GM12878 (cell line): ENCODE measurements at regions not wholly inside any gene's neighbourhood (a gene's known extent, or its start where the extent isn't known, plus 50 kb on each side); places are given as distances from the start of the nearest gene placed in this dataset.

Experiments used
- ATAC-seq: fragments of 200-7000 bp; cut with Tn5 transposase; 3 replicates; pipeline ENCODE4 v1.9.1; 2020; ENCODE audit warnings: mild to moderate bottlenecking, moderate library complexity
- BruUV-seq: library from RNA; stranded (reverse); fragments of 400-500 nt; replicated peaks from 2 replicates; lab custom pipeline; 2021; lab: Mats Ljungman, UMichigan
- CTCF ChIA-PET: fragments of 300-600 bp; sonication (Branson Sonifier 250); formaldehyde crosslinking; extraction: SDS; loops from one replicate; lab custom pipeline; 2021; ENCODE audit warnings: inconsistent platforms; lab: Yijun Ruan, JAX
- POLR2A ChIA-PET: fragments of 350-600 bp; formaldehyde crosslinking; extraction: SDS; loops from one replicate; lab custom pipeline; 2021; ENCODE audit warnings: inconsistent platforms; lab: Charles Lee
- RAD21 ChIA-PET: fragments of 300-600 bp; sonication (Branson Sonifier 250); formaldehyde crosslinking; loops from one replicate; lab custom pipeline; 2023; ENCODE audit warnings: antibody characterized with exemption; ENCODE audit not compliant: unreplicated experiment; lab: Charles Lee
- SMC1A ChIA-PET: fragments of 300-600 bp; sonication (Branson Sonifier 250); formaldehyde crosslinking; loops from one replicate; lab custom pipeline; 2023; ENCODE audit not compliant: unreplicated experiment, uncharacterized antibody; lab: Charles Lee
- DNase-seq: peaks from one replicate; pipeline ENCODE4 v3.0.0-alpha.2; 2011; ENCODE audit warnings: low read depth, low spot score
- FAIRE-seq: peaks from 3 replicates; lab custom pipeline; 2011; peaks lifted over from hg19 to GRCh38; lab: Jason Lieb, UNC
- H2AFZ ChIP-seq: 2 replicates; pipeline ENCODE4 v1.6.0; 2011; ENCODE audit warnings: low read depth, low read length, control low read depth; ENCODE audit not compliant: control insufficient read depth
- H3K27ac ChIP-seq: 2 replicates; pipeline ENCODE4 v1.5.1; 2011; ENCODE audit warnings: control low read depth; ENCODE audit not compliant: control insufficient read depth, insufficient read depth
- H3K27me3 ChIP-seq, 2 experiments: replicated peaks in 1 of 2; 2 replicates each; pipeline versions ENCODE4 v1.6.0 to v1.6.1; 2011; ENCODE audit warnings: low read length in 1 of 2; ENCODE audit not compliant: control insufficient read depth in 2 of 2, insufficient read depth in 2 of 2
- H3K36me3 ChIP-seq, 2 experiments: 2 replicates each; pipeline ENCODE4 v1.5.1; 2011; ENCODE audit warnings: low read length in 1 of 2; ENCODE audit not compliant: control insufficient read depth in 2 of 2, insufficient read depth in 2 of 2
- H3K4me1 ChIP-seq: 2 replicates; pipeline ENCODE4 v1.6.1; 2011; ENCODE audit warnings: mild to moderate bottlenecking, low read length, moderate library complexity, mixed read lengths; ENCODE audit not compliant: control insufficient read depth, insufficient read depth
- H3K4me2 ChIP-seq: 2 replicates; pipeline ENCODE4 v1.6.0; 2011; ENCODE audit warnings: control low read depth; ENCODE audit not compliant: control insufficient read depth, insufficient read depth
- H3K4me3 ChIP-seq: fragments of 200-600 bp; sonication (generic); 2 replicates; pipeline ENCODE4 v1.5.1; 2016
- H3K79me2 ChIP-seq: 2 replicates; pipeline ENCODE4 v1.6.0; 2011; ENCODE audit warnings: low read length; ENCODE audit not compliant: control insufficient read depth, insufficient read depth
- H3K9ac ChIP-seq: 2 replicates; pipeline ENCODE4 v1.8.0; 2011; ENCODE audit warnings: low read length, control low read depth, mixed read lengths; ENCODE audit not compliant: control insufficient read depth, insufficient read depth
- H3K9me3 ChIP-seq: replicated peaks from 3 replicates; pipeline ENCODE4 v1.5.1; 2011; ENCODE audit warnings: mild to moderate bottlenecking, low read length; ENCODE audit not compliant: control insufficient read depth, insufficient read depth
- H4K20me1 ChIP-seq: 2 replicates; pipeline ENCODE4 v1.6.0; 2011; ENCODE audit not compliant: control insufficient read depth, insufficient read depth
- EGR1 ChIP-seq, 2 experiments: IDR thresholded peaks; 1 replicate in 1 of 2; 2 replicates in 1 of 2; pipeline ENCODE4 v1.6.1; 2011 to 2012; ENCODE audit warnings: low read depth in 2 of 2, low read length in 2 of 2, borderline replicate concordance in 1 of 2, mild to moderate bottlenecking in 1 of 2, moderate library complexity in 1 of 2
- GABPA ChIP-seq: IDR thresholded peaks from 2 replicates; pipeline ENCODE4 v1.6.1; 2014; ENCODE audit warnings: antibody characterized with exemption, low read depth, mild to moderate bottlenecking, inconsistent platforms
- MEF2B ChIP-seq: fragments of 450-650 bp; IDR thresholded peaks from 2 replicates; pipeline ENCODE4 v1.6.1; 2018; ENCODE audit warnings: mild to moderate bottlenecking, moderate library complexity; ENCODE audit not compliant: partially characterized antibody, poor library complexity, severe bottlenecking
- NKRF ChIP-seq: fragments of 450-650 bp; conservative IDR thresholded peaks from 2 replicates; pipeline ENCODE4 v1.6.1; 2017; ENCODE audit warnings: mild to moderate bottlenecking, moderate library complexity
- POLR2AphosphoS5 ChIP-seq: IDR thresholded peaks from 2 replicates; pipeline ENCODE4 v1.6.1; 2011; ENCODE audit warnings: mild to moderate bottlenecking, low read length, inconsistent platforms
- STAT1 ChIP-seq: fragments of 450-650 bp; conservative IDR thresholded peaks from 2 replicates; pipeline ENCODE4 v1.6.1; 2014; ENCODE audit warnings: antibody characterized with exemption, mild to moderate bottlenecking
- TCF3 ChIP-seq: IDR thresholded peaks from 2 replicates; pipeline ENCODE4 v1.6.1; 2012; ENCODE audit warnings: low read depth, mild to moderate bottlenecking, low read length, borderline replicate concordance; ENCODE audit not compliant: insufficient read depth
- ZZZ3 ChIP-seq: IDR thresholded peaks from 2 replicates; pipeline ENCODE4 v1.6.1; 2011; ENCODE audit warnings: low read depth; ENCODE audit not compliant: control insufficient read depth, insufficient read length
- WGBS: methylation state at CpG from one replicate; pipeline ENCODE4 v1.1.6; 2016; ENCODE audit warnings: low lambda C conversion rate; ENCODE audit not compliant: insufficient replicate concordance, insufficient coverage; ENCODE audit errors: missing lambda C conversion rate; 5-methylcytosine and 5-hydroxymethylcytosine counted together
- in situ Hi-C: fragments of 300-500 bp; cut with MboI; formaldehyde crosslinking; loops from 9 replicates; pipeline ENCODE4 v1.14.3; 2018; ENCODE audit warnings: mixed read lengths
- intact Hi-C: fragments of 100-400 bp; cut with micrococcal nuclease; formaldehyde crosslinking; loops from one replicate; pipeline ENCODE4 v1.14.2; 2022; ENCODE audit not compliant: unreplicated experiment

GRCh38 chr10:133028158-133028557, 59.6 kb upstream of the ADGRA1 start:
- Histone ChIP-seq H3K79me2 (no peaks in the 10 kb centered on the region), H3K4me1 (no peaks in the 10 kb centered on the region), H3K9me3 (no peaks in the 10 kb centered on the region; the same call in 2 of the 3 replicates), H3K9ac (no peak overlapping the region), H2AFZ (no peak overlapping the region), H3K27ac (no peak overlapping the region), H3K4me3 (no peak overlapping the region), H3K36me3 (no peaks in the 10 kb centered on the region), H3K4me2 (no peak overlapping the region), H4K20me1 (no peaks in the 10 kb centered on the region), H3K27me3 (no peaks in the 10 kb centered on the region)
- RAD21 ChIA-PET = no interaction called here
- no peak for TF ChIP-seq EGR1 (IDR thresholded peaks at IDR 0.05; ENCODE audit: borderline replicate concordance in 1 of 2, low read depth in 2 of 2, low read length in 2 of 2)
- TF ChIP-seq GABPA = no peak
- TF ChIP-seq POLR2AphosphoS5 = no peak
- TF ChIP-seq ZZZ3 = no peak
- no peak for TF ChIP-seq STAT1
- TF ChIP-seq TCF3 = no peak
- ATAC-seq (no peak), FAIRE-seq (no peak), DNase-seq (no peak)
- SMC1A ChIA-PET = no interaction called here
- CTCF ChIA-PET = no interaction called here
- in situ Hi-C loops = no loop called here
- POLR2A ChIA-PET = no interaction called here
- 0% methylated on average over 1 of the region's 1 CpG for whole genome bisulfite sequencing
- no TSS peak for BruUV-seq
- intact Hi-C loops = no loop called here

- BruUV-seq = no TSS peak
- in situ Hi-C loops = no loop called here
- Histone ChIP-seq H2AFZ (no peak overlapping the region), H3K9ac (no peak overlapping the region), H3K36me3 (no peaks in the 10 kb centered on the region), H3K4me1 (no peaks in the 10 kb centered on the region), H3K79me2 (no peaks in the 10 kb centered on the region), H3K9me3 (no peaks in the 10 kb centered on the region; the same call in 2 of the 3 replicates), H3K27me3 (no peaks in the 10 kb centered on the region), H3K4me2 (no peak overlapping the region), H4K20me1 (no peaks in the 10 kb centered on the region), H3K4me3 (no peak overlapping the region), H3K27ac (no peak overlapping the region)
- FAIRE-seq = no peak
- no peak for DNase-seq
- RAD21 ChIA-PET = no interaction called here
- POLR2A ChIA-PET = no interaction called here
- 36% methylated on average over 13 of the region's 13 CpGs for WGBS
- TF ChIP-seq MEF2B (no peak), NKRF (no peak)
- intact Hi-C loops = no loop called here
- SMC1A ChIA-PET = no interaction called here
- CTCF ChIA-PET = no interaction called here
- no peak for ATAC-seq
These were observed 60.2 kb upstream of the ADGRA1 start for GRCh38 chr10:133027482-133027881.
